ENCODE measurements at regions not wholly inside any gene's neighbourhood (a gene's known extent, or its start where the extent isn't known, plus 50 kb on each side); places are given as distances from the start of the nearest gene placed in this dataset.
A peak's percentile ranks its signal among the peaks of the same experiment; 100 is the strongest.

- DNase-seq (ENCODE audit: low read depth) = no peak
Measured at GRCh38 chr11:8740129-8740528, 57.5 kb downstream of the RPL27A start.

GRCh38 chr11:8744423-8744822, 61.8 kb downstream of the RPL27A start:
- peak; percentile 68 for DNase-seq (ENCODE audit: low read depth)

GRCh38 chr11:8745431-8746253, 63.0 kb downstream of the RPL27A start:
- no peak for DNase-seq (ENCODE audit: low read depth)

DNA sequence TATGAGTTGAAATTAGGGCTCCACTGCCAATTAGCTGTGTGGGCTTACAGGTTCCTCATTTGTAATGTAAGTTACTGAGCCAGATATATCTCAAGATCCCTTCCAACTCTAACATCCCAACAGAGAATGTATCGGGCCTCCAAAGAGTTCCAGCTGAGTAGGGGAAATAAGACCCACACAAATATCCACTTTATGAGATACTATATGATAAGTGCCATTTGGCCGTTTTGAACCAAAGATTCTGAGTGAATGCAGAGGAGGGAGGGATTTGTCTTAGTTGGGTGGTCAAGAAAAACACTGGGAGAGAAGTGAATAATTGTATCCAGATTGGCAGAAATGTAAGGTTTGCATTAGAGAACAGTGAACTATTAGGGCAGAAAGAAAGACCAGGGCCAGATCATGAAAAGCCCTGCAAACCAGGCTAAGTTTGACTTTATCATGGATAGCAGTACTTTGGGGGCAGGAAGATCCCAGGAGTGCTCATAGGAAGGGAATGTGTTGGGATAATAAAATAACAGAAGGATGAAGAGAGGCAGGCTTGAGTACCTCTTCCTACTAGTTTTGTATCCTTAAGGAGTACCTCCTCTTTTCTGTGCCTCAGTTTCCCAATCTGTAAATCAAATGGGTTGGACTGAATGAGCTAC, 63.9 kb downstream of the RPL27A start:
- DNase-seq (ENCODE audit: low read depth) = no peak

- DNase-seq (ENCODE audit: low read depth) = no peak
Measured at GRCh38 chr11:8747173-8747572, 64.6 kb downstream of the RPL27A start.

DNA sequence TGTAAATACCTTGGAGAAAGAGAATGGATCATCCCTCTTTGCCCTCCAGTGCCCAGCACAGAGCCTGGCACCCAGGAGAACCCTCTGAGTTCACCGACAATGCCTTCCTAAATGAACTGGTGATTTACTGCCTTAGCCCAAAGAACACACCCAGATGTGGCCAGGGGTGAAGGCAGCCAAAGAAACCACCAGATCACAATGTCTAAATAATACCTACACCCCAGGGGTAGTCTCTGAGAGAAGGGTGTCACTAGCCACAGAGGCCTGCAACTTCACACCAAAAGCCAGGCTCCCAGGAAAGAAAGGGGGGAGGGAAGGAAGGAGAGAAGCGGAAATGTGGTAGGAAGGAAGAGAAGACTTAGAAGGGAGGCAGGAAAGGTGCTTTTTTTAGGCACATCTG, 65.7 kb downstream of the RPL27A start:
- DNase-seq (ENCODE audit: low read depth) = no peak

GRCh38 chr11:8749202-8749601, 66.6 kb downstream of the RPL27A start:
- no peak for DNase-seq (ENCODE audit: low read depth)

DNA sequence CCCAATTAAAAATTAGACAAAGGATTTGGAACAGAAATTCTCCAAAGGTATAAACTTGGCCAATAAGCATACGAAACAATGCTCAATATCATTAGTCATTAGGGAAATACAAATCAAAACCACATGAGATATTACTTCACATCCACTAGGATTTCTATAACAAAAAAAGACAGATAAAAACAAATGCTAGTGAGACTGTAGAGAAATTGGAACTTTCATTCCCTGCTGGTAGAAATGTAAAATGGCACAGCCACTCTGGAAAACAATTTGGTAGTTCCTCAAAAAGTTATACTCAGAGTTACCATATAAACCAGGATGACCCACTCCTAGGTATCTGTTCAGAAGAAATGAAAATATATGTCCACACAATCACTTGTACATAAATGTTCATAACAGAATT, 71.6 kb downstream of the RPL27A start:
- DNase-seq (ENCODE audit: low read depth) = peak; percentile 14

DNA sequence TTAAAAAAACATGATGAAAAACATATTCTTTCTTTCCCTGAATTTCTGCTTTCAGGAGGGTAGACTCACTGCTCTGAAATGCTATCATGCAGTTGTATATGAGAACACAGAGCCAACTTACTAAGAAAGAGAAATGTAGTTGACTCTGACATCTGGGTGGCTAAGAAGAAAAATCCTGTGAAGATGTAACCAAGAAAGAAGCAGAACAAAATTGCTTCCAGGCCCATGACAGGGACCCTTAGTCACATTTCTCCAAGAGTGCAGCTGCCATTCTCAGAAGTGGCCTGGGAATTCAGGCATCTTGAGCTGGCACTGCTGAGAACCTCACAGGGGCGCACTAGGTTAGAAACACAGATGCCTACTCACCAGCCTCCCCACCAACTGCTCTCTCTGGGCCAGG, 73.6 kb downstream of the RPL27A start:
- DNase-seq (ENCODE audit: low read depth) = no peak

DNA sequence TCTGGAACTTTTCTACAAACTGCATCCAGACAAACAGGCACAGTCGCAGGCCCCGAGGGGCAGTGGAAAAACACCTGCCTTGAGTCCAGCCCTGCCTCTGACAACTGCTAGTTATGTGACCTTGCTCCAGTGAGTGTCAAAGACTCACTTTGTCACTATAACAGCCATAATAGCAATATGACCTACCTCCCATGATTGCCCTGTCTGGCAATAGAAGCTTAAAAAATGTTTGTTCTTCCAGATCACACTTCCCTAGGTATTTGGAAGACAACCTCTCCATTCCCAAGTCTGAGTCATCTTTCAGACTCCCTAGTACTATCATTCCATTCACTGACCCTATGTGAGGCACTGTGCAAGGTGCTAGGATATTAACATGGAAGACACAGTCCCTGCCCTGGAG, 74.5 kb downstream of the RPL27A start:
- DNase-seq (ENCODE audit: low read depth) = peak; percentile 42

DNA sequence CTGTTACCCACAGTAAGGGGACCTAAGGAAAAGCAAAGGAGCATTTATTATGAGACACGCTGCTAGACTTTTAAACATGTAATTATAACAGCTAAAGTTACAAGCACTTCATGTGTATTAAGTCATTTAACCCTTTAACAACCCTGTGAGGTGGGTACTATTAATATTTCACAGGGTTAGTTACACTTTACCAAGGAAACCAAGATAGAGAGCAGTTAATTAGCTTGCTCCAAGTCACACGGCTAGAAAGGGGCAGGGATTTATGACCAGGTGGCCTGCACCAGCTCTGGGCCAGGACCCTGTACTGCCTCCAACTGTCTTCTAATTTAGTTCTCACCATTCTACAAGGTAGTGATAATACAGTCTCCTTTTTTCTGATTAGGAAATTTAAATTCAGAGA, 74.9 kb downstream of the RPL27A start:
- no peak for DNase-seq (ENCODE audit: low read depth)

DNA sequence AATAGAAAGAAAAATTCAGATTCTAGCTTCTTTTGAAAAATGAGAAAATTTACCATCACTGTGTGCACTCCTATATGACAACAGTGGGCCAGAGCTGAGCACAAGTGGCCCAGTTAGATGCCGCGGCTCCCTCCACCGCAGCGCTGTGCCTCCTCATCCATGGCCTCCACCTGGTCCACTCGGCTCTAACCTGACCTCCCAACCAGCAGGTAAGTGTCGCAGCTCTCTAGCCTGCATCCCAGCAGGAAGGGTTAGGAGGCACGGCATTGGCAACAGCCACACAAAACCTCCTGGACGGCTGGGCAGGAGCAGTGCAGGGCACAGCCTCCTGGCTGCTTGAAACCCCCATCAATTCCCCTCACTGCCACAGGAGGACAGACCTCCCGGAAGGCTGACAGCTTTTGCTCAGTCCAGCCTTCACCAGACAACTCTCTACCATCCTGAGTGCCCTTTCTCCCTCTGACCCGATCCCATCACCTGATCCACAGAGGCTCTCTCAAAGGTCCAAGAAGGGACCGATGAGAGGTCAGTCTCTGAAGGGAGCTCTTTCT, 76.1 kb downstream of the RPL27A start:
- DNase-seq (ENCODE audit: low read depth) = no peak

GRCh38 chr11:8759634-8760033, 77.0 kb downstream of the RPL27A start:
- DNase-seq (ENCODE audit: low read depth) = no peak

DNA sequence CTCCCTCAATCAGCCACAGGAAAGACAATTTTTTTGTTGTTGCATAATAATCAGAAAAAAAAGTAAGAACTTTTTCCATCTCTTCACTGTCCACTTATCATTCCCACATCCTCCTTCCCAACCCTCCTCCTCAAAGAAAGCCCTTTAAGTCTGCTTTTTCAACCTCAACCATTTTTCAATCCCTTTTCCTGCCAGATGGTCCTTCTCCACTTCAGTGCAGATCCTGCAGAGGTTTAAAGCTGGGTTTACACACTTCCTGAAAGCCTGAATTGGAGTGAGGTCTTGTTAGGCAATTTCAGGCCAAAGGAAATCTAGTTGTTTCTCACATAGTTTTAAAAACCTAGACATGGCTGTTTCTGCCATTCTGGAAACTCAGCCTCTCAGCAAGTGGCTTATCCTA, 78.3 kb downstream of the RPL27A start:
- DNase-seq (ENCODE audit: low read depth) = no peak

DNA sequence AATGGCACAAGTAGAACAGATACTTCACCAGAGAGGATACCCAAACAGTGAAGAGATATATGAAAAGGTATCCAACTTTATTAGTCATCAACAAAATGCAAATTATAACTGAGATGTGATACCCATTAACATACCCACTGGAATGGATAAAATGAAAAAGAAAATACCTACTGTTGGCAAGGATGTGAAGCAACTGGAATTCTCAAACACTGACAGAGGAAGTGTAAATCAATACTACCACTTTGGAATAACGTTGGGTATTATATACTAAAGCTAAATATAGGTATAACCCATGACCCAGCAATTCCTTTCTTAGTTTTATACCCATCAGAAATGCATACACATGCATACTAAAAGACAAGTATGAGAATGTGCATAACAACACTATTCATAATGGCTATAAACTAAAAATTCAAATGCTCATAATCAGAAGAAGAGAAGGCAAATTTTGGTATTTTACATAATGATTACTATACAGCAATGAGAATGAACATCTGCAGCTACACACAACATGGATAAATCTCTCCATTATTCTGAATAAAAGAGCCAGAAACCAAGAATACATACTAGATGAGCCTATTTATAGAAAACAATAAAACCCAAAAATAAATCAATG, 80.6 kb downstream of the RPL27A start:
- no peak for DNase-seq (ENCODE audit: low read depth)

DNA sequence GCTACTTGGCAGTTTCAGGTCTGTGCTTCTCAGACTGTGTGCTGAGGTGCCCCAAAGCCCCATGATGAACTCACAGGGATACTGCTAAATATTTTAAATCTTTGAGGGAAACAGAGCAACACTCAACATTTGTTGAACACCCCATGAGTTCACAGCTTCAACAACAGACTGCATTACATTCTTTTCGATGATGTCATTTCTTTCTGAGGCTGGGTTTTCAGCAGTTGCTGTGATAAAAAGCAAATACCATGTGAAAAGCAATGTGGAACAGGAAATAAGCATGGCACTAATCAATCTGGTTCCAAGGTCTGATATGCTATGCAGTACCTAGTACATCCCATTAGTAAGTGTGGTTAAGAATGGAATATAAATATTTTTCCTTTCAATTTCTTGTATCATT, 82.7 kb downstream of the RPL27A start:
- DNase-seq (ENCODE audit: low read depth) = peak; percentile 61

- DNase-seq (ENCODE audit: low read depth) = peak; percentile 68
Measured at GRCh38 chr11:8766043-8766987, 83.7 kb downstream of the RPL27A start.

GRCh38 chr11:8766988-8767374, 84.4 kb downstream of the RPL27A start:
- DNase-seq (ENCODE audit: low read depth) = no peak

GRCh38 chr11:8767466-8768142, 85.0 kb downstream of the RPL27A start:
- peak; percentile 73 for DNase-seq (ENCODE audit: low read depth)

DNA sequence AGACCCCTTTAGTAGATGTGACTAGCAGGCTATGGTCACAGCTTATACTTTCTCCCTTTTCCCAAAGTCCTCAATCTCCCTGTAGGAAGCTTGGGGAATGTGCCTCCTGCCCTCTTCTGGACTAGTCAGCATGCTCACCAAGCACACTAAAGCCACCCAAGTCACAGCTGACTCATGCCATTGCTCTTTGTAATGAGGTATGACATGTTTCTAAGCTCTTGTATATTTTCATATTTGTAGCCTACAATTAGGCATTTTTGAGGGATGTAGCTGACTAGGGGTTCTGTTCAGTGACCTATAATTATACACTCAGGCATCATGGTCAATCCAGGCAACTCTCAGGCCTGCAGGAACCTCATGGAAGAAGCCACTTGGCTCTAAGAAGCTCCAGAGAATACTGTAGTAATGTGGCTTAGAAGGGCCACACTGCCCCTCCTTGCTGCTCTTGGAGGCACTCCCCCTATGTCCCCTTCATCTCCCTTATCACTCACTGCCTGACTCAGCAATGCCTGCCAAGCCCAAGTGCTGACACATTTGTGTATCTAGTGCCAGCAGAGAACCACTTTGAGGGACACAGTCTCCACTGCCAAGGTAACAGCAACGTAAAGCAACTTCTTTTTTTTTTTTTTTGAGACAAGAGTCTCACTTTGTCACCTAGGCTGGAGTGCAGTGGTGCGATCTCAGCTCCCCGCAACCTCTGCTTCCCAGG, 86.2 kb downstream of the RPL27A start:
- DNase-seq (ENCODE audit: low read depth) = peak; percentile 81
